H4 (cell line): ENCODE measurements at regions not wholly inside any gene's neighbourhood (a gene's known extent, or its start where the extent isn't known, plus 50 kb on each side); places are given as distances from the start of the nearest gene placed in this dataset.

Experiments
- DNase-seq: peaks from one replicate; pipeline ENCODE4 v3.0.0-alpha.2; 2015; ENCODE audit warnings: low spot score

DNA sequence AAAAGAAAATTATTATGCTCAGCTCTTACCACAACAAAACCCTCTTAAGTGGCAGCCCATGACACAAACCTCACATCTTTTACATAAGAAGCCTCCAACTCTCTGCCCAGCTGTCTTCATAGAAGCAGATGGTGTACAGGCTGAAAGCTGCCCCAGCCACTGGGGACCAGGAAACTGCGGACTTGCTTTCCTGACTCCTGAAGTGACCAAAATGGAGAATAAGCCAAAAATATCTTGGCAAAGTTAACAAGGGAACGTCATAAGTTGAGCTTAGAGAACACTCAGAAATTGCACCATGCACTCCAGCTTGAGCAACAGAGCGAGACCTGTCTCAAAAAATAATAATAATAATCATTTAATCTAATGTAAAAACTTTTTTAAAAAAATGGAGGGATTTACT lies 160.3 kb upstream of the CDYL start:
- no peak for DNase-seq

DNA sequence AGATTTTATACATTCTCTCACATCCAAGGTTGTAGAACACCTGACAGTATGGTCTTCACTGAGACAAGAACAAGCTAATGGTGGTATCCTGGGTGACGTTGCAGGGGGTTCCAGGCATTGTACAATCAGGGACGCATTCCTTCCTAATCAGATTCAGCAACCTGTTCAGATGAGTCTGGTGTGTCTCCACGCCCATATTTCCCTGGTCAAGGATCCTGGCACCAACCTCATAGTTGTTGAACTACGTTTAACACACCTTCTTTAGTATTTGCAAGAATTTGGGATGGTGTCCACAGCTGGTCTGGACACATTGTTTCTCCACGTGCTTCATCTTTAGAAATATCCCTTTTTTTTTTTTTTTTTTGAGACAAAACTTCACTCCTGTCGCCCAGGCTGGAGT lies 161.0 kb upstream of the CDYL start:
- DNase-seq, result no peak

DNA sequence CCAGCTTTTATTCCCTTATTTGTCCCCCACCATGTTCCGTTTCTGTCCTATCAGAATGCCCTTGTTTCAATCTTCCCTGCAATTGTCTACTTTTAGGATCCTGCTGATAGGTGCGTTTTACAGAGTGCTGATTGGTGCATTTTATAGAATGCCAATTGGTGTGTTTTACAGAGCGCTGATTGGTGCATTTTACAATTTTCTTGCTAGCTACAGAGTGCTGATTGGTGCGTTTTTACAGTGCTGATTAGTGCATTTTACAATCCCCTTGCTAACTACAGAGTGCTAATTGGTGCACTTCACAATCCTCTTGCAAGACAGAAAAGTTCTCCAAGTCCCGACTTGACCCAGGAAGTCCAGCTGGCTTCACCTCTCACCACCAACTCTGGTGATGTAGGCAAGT lies 161.6 kb upstream of the CDYL start:
- DNase-seq, result no peak

DNA sequence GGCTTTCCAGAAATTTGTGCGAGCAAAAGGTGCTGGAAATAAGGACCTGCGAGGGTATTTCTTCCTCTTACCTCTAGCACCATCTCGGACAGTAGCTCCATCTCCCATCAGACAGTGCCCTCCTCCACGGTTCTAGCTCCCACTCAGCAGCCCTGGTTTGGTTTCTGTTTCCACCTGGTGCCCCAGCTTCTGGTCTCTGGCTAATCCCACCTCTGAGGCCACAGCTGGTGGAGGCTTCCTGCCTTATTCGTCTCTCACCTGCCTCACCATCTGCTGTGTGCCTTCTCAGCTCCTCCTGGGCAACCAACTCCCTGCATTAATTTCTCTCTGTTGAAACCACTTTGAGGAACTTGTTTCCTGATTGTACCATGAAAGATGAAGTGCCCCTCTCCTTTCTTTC lies 162.4 kb upstream of the CDYL start:
- DNase-seq, result no peak

DNA sequence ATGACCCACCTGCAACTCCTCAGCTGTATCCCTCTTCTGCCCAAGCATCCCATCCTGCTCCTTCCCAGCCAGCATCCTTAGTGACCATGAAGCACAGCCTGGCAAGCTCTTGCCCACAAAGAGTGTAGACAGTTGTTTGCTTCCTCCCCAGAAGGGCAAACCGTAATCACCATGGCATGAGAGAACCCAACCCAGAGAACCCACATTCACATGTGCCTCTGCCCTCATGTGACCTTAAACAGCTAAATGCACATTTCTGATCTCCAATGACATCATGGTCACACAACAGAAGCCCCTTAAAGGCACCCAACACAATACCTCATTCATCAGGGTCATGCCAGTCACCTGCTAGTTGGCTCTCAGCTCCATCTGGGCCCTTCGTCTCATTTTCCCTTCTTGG lies 162.8 kb upstream of the CDYL start:
- no peak for DNase-seq

DNA sequence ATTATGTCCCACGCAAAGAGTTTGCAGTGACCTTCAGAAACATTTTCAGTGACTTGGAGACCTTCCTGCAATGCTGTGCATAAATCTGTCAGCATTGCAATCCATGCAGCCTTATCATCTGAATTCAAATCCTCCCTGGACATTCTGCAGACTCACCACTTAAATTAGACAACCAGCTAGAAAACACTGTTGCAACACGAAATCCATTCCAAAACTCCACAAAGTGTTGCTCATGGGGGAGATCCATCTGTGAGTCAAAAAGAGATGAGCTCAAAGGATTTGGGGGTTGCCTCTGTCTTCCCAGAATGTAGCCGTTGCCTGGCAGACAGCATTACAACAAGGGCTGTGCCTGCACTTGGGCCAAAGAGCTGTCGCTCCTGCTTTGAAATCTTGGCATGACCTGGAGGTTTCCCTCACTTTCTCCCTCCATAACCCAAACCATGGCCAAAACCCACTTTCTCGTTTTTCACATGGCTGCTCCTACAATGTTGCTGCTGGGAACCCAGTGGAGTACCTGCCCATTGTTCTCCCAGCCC lies 163.5 kb upstream of the CDYL start:
- no peak for DNase-seq

DNA sequence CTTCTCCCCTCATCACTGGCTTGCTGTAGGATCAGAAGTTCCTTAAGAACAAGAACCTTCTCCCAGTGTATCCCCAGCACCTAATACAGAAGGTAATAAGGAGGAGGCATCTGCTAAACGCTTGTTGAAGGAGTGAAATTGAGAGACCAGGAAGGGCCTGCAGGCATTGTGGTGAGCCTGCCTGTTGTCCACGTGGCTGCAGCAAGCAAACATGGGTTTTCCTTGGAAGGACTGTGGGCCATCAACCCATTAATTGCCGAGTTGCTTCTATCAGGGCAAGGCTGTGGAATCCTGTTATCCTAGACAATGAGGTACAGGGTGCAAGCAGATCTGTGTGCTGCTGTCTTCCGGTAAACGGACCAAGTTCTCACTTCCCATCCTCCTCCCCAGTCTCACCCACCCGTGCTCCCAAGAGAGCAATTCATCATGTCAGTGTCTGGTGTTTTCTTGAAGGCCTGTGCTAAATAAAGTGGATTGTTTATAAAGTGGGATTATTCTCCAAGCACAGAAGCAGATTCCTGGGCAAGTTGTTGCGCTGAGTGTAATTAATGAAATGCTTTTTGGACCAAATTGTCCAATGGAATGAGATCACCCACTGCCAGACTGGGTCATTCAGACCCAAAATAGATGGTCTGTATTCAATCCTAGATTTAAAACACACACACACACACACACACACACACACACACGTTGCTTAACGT lies 164.6 kb upstream of the CDYL start:
- no peak for DNase-seq

DNA sequence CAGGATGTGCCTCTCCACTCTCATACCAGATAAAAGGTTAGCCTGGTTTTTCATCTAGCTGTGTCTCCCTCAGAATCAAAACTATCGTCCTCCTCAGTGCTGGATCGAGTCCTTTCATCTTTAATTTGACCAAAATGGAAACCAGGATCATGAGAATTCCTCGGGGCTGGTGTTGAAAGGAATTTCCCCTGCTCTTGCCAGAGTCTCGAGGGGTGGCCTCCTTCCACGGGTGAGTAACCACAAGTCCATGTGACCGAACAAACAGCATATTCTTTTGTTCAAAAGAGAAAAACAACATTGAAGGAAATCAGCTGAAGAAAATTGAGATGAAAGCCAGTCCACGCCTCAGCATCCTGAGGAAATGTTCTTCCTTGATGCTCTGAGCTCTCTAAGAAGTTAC lies 165.9 kb upstream of the CDYL start:
- peak; percentile 53 for DNase-seq

DNA sequence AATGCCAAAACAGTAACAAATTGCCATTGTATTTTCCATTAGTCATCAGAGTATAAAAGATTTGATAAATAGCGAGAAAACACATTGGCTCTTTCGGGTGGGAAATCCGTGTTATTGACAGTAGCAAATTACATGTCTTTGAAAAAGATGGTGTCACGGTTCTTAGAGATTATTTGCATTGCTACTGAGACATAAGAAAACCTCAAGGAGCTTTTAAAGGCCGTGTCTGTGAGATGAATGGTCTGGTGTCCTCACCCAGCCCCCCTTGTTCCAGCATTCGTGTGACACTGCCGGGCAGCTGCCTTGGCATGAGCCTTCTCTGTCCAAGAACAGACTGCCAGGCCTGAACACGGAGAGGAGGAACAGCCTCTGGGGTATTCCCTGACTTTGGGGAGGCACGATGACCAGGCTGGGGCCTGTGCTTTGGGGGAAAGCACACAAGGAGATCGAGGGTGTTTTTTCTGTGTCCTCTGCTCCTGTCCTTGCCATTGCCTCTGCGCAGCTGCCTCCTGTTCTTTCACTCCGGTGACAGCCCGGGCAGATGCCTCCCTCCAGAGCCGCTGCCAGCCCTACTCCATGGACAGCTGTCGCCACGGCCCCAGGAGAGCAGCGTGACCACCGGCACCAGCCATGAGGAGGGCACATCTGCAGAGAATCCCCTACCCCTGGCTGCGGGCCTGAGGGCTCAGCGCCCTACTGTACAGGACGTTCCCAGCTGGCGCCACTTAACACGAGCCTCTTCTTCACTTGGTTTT lies 167.7 kb upstream of the CDYL start:
- no peak for DNase-seq

DNA sequence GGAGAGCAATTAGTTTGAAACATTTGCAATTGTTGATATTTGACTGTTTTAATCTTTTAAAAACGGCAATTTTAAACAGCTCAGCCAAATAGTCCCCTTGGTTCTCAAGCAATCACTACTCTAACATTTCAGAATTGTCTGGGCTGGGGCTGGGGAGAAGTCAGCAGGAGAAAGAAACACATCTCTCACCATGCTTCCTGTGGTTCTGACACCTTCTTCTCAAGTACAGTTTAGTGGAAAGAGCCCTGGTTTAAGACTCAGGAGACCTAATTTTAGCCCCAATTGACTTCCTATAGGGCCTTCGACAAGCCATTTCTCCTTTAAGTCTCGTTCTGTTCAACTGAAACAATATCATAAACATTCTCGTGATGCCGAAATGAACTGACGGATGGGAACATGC lies 168.4 kb upstream of the CDYL start:
- DNase-seq, result no peak

DNA sequence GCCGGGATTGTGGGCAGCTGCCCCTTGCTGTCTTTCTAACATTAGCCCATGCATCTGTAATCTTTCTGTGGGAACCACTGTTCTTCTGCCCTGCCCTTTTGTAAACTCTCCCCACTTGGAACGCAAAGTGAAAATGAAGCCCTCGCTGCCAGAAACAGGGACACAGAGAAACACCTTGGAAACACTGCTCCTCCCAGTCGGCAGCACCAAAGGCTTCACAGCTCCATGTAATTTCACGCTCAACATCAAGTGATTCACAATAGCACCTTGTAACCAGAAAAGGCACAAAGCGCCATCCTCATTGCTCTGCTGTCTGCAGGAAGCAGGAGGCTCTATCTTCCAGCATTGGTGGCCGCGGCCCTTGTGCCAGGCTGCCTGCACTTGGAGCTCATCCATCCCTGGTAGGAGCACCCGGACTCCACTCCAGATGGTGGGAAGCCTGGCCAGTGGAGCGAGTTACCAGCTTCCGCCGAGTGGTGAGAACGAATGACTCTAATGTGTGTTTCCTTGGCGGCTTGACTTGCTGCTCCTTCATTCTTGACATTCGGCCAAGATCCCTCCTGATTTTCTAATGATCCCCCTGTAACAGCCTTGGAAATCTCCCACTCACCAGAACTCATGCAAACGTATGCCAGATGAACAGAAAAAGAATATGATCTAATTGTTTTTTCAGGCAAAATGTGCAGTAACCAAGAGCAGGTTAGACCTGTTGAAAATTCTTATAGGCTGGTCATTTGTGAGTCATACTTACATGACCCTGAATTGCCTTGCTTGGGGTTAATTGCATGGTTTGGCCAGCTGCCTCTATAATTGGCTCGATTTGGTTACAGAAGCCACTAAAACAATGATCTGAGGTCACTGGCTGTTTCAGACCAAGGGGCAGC lies 169.1 kb upstream of the CDYL start:
- DNase-seq, result peak; percentile 79

DNA sequence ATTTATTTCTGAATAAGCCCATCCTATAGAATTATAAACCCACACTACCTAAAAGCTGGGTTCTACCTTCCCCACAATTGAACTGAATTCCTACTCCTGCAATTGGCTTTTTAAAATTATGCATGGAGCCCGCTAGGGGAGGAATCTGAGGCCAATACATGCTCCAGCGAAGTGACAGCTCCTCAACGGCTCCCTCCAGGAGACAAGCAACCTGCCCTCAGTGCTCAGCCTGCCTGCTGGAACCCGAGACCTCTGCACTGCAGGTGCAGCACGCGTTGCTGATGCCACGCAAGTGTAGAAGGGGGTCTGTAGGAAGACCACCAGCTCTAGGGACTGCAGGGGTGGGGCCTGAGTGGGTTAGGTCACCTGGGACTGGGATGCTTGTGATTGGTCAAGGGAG lies 170.2 kb upstream of the CDYL start:
- no peak for DNase-seq

DNA sequence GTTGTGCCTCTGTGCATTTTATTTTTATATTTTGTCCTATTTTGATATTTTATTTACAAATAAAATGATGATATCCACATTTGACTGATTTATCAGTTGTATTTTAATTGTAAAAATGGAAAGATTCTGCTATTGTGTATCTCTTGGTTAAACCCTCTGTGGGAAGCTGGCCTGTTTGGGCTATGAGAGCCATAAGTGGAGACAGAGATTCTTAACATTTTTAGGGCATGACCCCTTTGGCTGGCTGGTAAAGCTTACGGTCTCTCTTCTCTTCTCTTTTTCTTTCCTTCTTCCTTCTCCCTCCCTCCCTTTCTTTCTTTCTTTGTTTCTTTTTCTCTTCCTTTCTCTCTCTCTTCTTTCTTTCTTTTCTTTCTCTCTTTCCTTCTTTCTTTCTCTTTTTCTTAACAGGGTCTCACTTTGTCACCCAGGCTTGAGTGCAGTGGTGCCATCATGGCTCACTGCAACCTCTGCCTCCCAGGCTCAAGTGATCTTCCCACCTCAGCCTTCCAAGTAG lies 172.3 kb upstream of the CDYL start:
- DNase-seq, result no peak

DNA sequence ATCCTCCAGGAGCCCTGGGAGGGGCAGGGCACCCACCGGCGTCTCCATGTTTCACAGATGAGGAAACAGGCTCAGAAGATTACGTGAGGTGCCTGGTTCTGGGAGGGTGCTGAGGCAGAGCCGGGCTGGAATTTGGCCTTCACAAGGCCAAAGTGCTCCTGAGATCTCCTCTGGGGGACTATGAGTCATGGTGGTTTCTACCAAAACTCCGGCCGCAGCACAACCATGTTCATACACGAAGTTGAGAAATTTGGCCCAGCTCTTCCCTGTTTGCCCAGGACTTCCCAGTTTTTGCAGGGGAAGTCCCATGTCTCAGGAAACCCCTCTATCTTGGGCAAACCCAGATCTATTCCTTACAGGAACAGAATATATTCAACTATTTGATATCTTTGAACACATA lies 172.9 kb upstream of the CDYL start:
- DNase-seq, result peak; percentile 53

DNA sequence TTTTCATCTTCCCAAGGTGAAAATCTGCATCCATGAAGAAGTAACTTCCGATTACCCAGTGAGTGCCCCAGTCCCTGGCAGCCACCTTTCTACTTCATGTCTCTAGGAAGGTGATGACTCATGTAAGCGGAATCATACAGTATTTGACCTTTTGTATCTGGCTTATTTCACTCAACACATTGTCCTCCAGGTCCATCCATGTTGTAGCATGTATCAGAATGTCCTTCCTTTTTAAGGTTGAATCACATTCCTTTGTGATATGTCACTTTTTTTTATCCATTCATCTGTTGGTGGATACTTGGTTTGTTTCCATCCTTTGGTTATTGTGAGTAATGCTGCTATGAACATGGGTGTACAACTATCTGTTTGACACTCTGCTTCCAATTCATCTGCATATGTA lies 176.3 kb upstream of the CDYL start:
- DNase-seq, result peak; percentile 37

DNA sequence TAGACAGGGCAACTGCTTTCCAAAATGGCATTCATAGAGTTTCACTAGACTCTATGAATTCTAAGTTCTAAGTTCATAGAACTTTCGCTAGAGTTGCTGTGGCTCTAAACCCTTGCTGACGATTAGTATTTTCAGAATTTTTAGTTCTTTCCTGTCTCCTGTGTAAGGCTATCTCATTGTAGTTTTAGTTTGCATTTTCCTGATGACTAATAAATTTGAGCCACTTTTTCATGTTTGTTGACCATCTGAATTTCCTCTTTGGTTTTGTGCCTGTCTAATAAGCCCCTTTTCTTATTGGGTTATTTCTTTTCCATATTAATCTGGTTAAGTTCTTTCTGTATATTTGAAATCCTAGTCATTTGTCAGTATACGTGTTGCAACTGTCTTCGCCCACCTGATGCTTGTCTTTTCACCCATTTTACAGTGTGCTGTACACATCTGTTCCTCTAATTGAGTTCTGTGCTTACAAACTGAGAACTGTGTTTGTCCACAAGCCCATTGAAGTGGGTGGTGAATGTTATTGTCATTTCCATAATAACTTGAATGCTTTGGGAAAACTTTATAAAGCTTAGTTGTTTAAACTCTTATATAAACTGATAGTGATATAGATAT lies 177.7 kb upstream of the CDYL start:
- DNase-seq, result no peak

DNA sequence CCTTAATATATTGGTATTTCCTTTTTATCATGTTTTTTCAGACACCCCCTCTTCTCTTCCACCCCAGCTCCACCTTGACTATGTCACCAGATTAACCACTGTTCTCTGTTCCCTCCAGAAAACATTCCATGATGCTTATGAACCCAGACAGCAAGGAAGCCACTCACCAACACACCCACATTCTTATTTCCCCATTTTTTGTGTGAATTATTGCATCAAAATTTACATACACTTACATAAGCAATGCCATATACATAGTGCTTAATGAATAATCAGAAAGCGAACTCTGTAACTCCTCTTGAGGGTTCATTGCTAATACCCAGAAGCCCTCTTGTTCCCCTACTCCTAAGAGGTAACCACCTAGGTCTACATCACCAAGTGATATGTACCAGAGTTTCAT lies 182.3 kb upstream of the CDYL start:
- DNase-seq, result no peak

DNA sequence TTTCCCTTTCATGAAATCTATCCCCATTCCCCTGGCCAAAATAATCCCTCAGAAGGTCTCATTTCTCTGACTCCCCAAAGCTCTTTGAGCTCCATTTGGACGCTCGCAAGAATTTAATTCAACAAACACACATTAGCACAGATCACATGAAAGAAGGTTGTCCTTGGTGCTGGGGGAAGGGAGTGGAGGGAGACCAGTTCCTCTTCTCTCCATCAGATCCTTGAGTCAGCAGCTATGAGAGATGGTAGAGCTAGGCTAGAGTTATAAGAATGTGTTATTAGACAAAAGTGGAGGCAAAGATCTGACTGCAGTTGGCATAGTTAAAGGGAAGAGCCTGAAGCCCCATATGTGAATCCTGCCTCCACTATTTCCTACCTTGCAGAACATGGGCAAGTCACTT lies 184.2 kb upstream of the CDYL start:
- no peak for DNase-seq

DNA sequence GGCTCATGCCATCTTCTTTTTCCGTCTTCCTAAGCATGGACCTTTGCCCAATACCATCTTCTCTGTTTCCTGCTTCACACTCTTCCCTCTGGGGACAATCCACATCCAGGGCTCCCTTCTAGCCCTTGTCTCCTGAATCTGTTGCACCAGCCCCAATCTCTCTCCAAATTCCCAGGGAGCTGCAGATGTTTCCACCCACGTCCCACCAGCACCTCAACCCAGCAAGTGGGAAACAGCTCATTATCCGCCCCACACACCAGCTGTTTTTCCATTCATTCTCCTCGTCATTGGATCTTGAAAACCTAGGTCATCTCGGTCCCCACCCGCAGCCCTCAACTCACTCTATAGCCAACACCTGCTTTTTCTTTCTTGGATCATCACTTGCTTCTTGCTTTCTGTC lies 185.0 kb upstream of the CDYL start:
- DNase-seq, result no peak

DNA sequence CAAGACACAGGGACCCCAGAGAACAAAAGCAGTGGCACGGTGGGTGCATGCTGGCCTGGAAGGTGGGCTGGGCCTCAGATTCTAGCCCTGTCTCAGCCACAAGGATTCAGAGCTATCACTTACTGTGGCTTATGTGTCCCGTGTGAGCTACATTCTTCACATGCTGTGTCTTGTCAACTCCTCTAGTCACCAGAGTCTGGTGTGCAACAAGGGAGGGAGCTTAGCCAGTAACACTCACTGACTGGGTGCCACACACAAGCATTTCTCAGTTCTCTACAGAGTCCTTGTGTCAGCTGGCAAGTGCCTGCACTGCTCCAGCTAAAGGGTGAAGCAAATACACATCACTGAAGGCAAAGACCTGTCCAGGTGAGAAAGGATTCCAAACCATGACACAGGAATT lies 186.9 kb upstream of the CDYL start:
- DNase-seq, result no peak

DNA sequence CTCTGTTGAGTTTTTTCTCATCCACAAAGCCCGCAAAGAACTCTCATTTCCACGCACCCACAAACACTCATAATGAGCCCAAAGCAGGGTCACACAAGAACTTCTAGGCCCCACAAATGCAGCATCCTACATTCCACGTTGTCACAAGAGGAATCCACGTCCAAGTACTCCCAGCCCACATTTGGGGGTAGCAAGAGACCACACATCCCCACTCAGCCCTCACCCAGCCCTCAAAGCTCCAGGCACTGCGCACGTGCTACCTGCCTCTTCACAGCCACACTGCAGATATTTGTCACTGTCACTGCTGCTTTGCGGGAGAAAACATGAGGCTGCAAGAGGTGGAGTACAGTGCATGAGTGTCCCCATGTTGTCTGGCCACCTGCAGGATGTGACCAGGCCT lies 187.6 kb upstream of the CDYL start:
- no peak for DNase-seq

DNA sequence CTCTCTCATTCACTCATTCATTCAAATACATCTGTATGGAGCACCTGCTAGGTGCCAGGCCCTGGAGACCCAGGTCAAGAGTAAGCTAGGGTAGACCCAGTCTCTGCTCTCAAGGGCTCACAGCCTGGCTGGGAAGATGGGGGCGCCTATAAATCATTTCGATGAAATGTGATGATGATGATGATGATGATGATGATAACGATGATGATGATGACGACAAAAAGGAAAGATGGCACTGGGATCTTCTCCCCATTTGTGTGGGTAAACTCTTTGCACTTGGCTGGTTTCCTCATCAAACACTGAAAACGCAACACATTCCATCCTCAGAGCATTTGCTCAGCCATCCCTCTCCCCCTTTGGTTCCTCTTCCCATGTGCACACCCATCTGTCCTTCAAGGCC lies 188.0 kb upstream of the CDYL start:
- no peak for DNase-seq
